H9 (cell line): ENCODE measurements at regions not wholly inside any gene's neighbourhood (a gene's known extent, or its start where the extent isn't known, plus 50 kb on each side); places are given as distances from the start of the nearest gene placed in this dataset.

Source experiments
- DNase-seq: peaks from one replicate; pipeline ENCODE4 v3.0.0-alpha.2; 2017
- H2AFZ ChIP-seq: one replicate; pipeline ENCODE4 v1.6.1; 2013; ENCODE audit warnings: mild to moderate bottlenecking, low read length, control low read depth, moderate library complexity
- H2AK5ac ChIP-seq: 2 replicates; pipeline ENCODE4 v1.6.1; 2013; ENCODE audit warnings: low read length, control low read depth, mixed read lengths; ENCODE audit not compliant: insufficient read length
- H2BK120ac ChIP-seq: one replicate; pipeline ENCODE4 v1.6.1; 2013; ENCODE audit warnings: low read depth, mild to moderate bottlenecking, low read length, control low read depth, inconsistent platforms; ENCODE audit not compliant: poor library complexity, severe bottlenecking
- H2BK12ac ChIP-seq: 2 replicates; pipeline ENCODE4 v1.6.1; 2013; ENCODE audit warnings: low read length, control low read depth, mixed read lengths, low read depth; ENCODE audit not compliant: insufficient read length
- H2BK15ac ChIP-seq: 2 replicates; pipeline ENCODE4 v1.6.1; 2013; ENCODE audit warnings: low read depth, low read length, control low read depth
- H2BK20ac ChIP-seq: one replicate; pipeline ENCODE4 v1.6.1; 2013; ENCODE audit warnings: low read depth, mild to moderate bottlenecking, low read length, control low read depth, inconsistent platforms; ENCODE audit not compliant: poor library complexity, severe bottlenecking
- H2BK5ac ChIP-seq: 2 replicates; pipeline ENCODE4 v1.6.1; 2013; ENCODE audit warnings: low read length, control low read depth, mixed read lengths; ENCODE audit not compliant: insufficient read length
- H3K14ac ChIP-seq: 2 replicates; pipeline ENCODE4 v1.6.1; 2013; ENCODE audit warnings: low read length, control low read depth; ENCODE audit not compliant: insufficient read depth
- H3K18ac ChIP-seq: 2 replicates; pipeline ENCODE4 v1.6.1; 2013; ENCODE audit warnings: low read depth, mild to moderate bottlenecking, mixed read lengths, low read length, control low read depth; ENCODE audit not compliant: insufficient read length
- H3K23ac ChIP-seq: 2 replicates; pipeline ENCODE4 v1.6.1; 2013; ENCODE audit warnings: low read length, control low read depth, mixed read lengths, low read depth; ENCODE audit not compliant: insufficient read length
- H3K23me2 ChIP-seq: 2 replicates; pipeline ENCODE4 v1.6.1; 2013; ENCODE audit warnings: low read depth, mild to moderate bottlenecking, mixed read lengths, low read length, control low read depth; ENCODE audit not compliant: insufficient read length, poor library complexity, severe bottlenecking
- H3K27ac ChIP-seq: 2 replicates; pipeline ENCODE4 v1.5.1; 2013; ENCODE audit warnings: low read length, control low read depth, mixed read lengths, low read depth; ENCODE audit not compliant: insufficient read length
- H3K27me3 ChIP-seq: 2 replicates; pipeline ENCODE4 v1.6.1; 2013; ENCODE audit warnings: low read length, control low read depth, inconsistent platforms; ENCODE audit not compliant: insufficient read depth
- H3K4ac ChIP-seq: 2 replicates; pipeline ENCODE4 v1.6.1; 2013; ENCODE audit warnings: low read depth, mild to moderate bottlenecking, control low read depth, inconsistent platforms, low read length, moderate library complexity
- H3K4me1 ChIP-seq: 2 replicates; pipeline ENCODE4 v1.6.1; 2013; ENCODE audit warnings: low read length, control low read depth, inconsistent platforms; ENCODE audit not compliant: insufficient read depth
- H3K4me2 ChIP-seq: 2 replicates; pipeline ENCODE4 v1.6.1; 2013; ENCODE audit warnings: low read length, control low read depth, mixed read lengths; ENCODE audit not compliant: insufficient read length, insufficient read depth
- H3K56ac ChIP-seq: 2 replicates; pipeline ENCODE4 v1.6.1; 2013; ENCODE audit warnings: low read depth, mild to moderate bottlenecking, mixed read lengths, low read length, control low read depth; ENCODE audit not compliant: insufficient read length
- H3K79me1 ChIP-seq: 2 replicates; pipeline ENCODE4 v1.6.1; 2013; ENCODE audit warnings: low read depth, mild to moderate bottlenecking, moderate library complexity, low read length, control low read depth, inconsistent platforms; ENCODE audit not compliant: insufficient read depth, poor library complexity, severe bottlenecking
- H3K79me2 ChIP-seq: 2 replicates; pipeline ENCODE4 v1.6.1; 2013; ENCODE audit warnings: low read length, control low read depth, inconsistent platforms; ENCODE audit not compliant: insufficient read depth
- H3K9ac ChIP-seq: 2 replicates; pipeline ENCODE4 v1.6.1; 2013; ENCODE audit warnings: low read length, control low read depth, mixed read lengths; ENCODE audit not compliant: insufficient read length; ENCODE audit errors: extremely low read depth
- H3K9me3 ChIP-seq: one replicate; pipeline ENCODE4 v1.6.1; 2013; ENCODE audit warnings: low read depth, low read length, inconsistent platforms; ENCODE audit not compliant: control insufficient read depth
- H3T11ph ChIP-seq: one replicate; pipeline ENCODE4 v1.6.1; 2013; ENCODE audit warnings: mild to moderate bottlenecking, low read length, control low read depth, inconsistent platforms
- H4K20me1 ChIP-seq: one replicate; pipeline ENCODE4 v1.6.1; 2013; ENCODE audit not compliant: control insufficient read depth, insufficient read length, insufficient read depth
- H4K5ac ChIP-seq: 2 replicates; pipeline ENCODE4 v1.6.1; 2013; ENCODE audit warnings: low read depth, mild to moderate bottlenecking, mixed read lengths, low read length, control low read depth; ENCODE audit not compliant: insufficient read length
- H4K8ac ChIP-seq: replicated peaks from 2 replicates; pipeline ENCODE4 v1.6.1; 2013; ENCODE audit warnings: low read length, control low read depth, mixed read lengths, low read depth; ENCODE audit not compliant: insufficient read length
- H4K91ac ChIP-seq: 2 replicates; pipeline ENCODE4 v1.6.1; 2013; ENCODE audit warnings: low read depth, mild to moderate bottlenecking, moderate library complexity, mixed read lengths, low read length, control low read depth; ENCODE audit not compliant: insufficient read length
- H3K27ac Mint-ChIP-seq, 3 experiments: 2 replicates in 2 of 3; 3 replicates in 1 of 3; pipeline ENCODE4 v1.8.0; 2020 to 2021; ENCODE audit warnings: mixed read lengths in 3 of 3, mild to moderate bottlenecking in 1 of 3, moderate library complexity in 1 of 3
- H3K27me3 Mint-ChIP-seq: 2 replicates; pipeline ENCODE4 v1.8.0; 2021; ENCODE audit warnings: low read depth, mild to moderate bottlenecking, moderate library complexity, mixed read lengths
- H3K36me3 Mint-ChIP-seq, 3 experiments: 2 replicates in 2 of 3; 3 replicates in 1 of 3; pipeline ENCODE4 v1.8.0; 2020 to 2021; ENCODE audit warnings: low read depth in 3 of 3, mixed read lengths in 3 of 3; ENCODE audit not compliant: insufficient read depth in 1 of 3
- H3K4me1 Mint-ChIP-seq, 2 experiments: 2 replicates each; pipeline ENCODE4 v1.8.0; 2020; ENCODE audit warnings: mixed read lengths in 2 of 2
- H3K4me3 Mint-ChIP-seq, 2 experiments: 2 replicates in 1 of 2; 3 replicates in 1 of 2; pipeline ENCODE4 v1.8.0; 2020 to 2021; ENCODE audit warnings: mild to moderate bottlenecking in 2 of 2, mixed read lengths in 2 of 2, moderate library complexity in 1 of 2
- H3K9me3 Mint-ChIP-seq, 2 experiments: 2 replicates in 1 of 2; 3 replicates in 1 of 2; pipeline ENCODE4 v1.8.0; 2020; ENCODE audit warnings: mild to moderate bottlenecking in 2 of 2, mixed read lengths in 2 of 2, moderate library complexity in 1 of 2
- CTCF ChIP-seq: fragments of 200-600 bp; sonication (generic); conservative IDR thresholded peaks from 3 replicates; pipeline ENCODE4 v1.8.0; 2021; ENCODE audit warnings: antibody characterized with exemption, mild to moderate bottlenecking
- WGBS: extraction: QIAGEN DNeasy Blood & Tissue Kit; methylation state at CpG from one replicate; pipeline ENCODE4 v1.1.7; 2013; ENCODE audit warnings: missing lambda C conversion rate, low lambda C conversion rate, mixed read lengths; ENCODE audit not compliant: insufficient read length; ENCODE audit errors: extremely low coverage; 5-methylcytosine and 5-hydroxymethylcytosine counted together

GRCh38 chr5:98638701-98639100 lies 134.8 kb upstream of the RGMB start:
- TF ChIP-seq CTCF, result no peak
- H2BK120ac ChIP-seq, result no peak overlapping the region
- no peaks in the 10 kb centered on the region for H3K27me3 Mint-ChIP-seq
- peaks cover 2% of the 10 kb centered on the region; the same call in 1 of the 2 replicates for H3K4me1 ChIP-seq
- no peak overlapping the region for H3K27ac ChIP-seq
- no peak overlapping the region for H2AK5ac ChIP-seq
- H2BK5ac ChIP-seq, result no peak overlapping the region
- no peak overlapping the region for H2BK15ac ChIP-seq
- H2BK20ac ChIP-seq, result no peak overlapping the region
- no peak overlapping the region for H3K56ac ChIP-seq
- H3K9me3 Mint-ChIP-seq, result no peaks in the 10 kb centered on the region
- no peak overlapping the region for H3K9ac ChIP-seq
- no peak overlapping the region for H4K8ac ChIP-seq
- H2BK12ac ChIP-seq, result no peak overlapping the region
- no peak overlapping the region for H4K5ac ChIP-seq
- no peak overlapping the region for H3K4ac ChIP-seq
- no peak overlapping the region for H3K23ac ChIP-seq
- no peak for DNase-seq
- H4K91ac ChIP-seq, result no peak overlapping the region
- H3K4me3 Mint-ChIP-seq, result no peak overlapping the region
- no peaks in the 10 kb centered on the region for H3K79me1 ChIP-seq
- H2AFZ ChIP-seq, result no peak overlapping the region
- no peaks in the 10 kb centered on the region for H4K20me1 ChIP-seq
- H3K27ac Mint-ChIP-seq, result no peak overlapping the region
- H3K9me3 ChIP-seq, result no peaks in the 10 kb centered on the region
- no peaks in the 10 kb centered on the region for H3K36me3 Mint-ChIP-seq
- no peak overlapping the region for H3K18ac ChIP-seq
- peaks cover 35% of the 10 kb centered on the region in 2 experiments for H3K4me1 Mint-ChIP-seq
- WGBS, result no CpG with 5 or more reads among the region's 1 CpG
- no peak overlapping the region for H3T11ph ChIP-seq
- no peaks in the 10 kb centered on the region for H3K79me2 ChIP-seq
- no peak overlapping the region for H3K14ac ChIP-seq
- H3K23me2 ChIP-seq, result no peaks in the 10 kb centered on the region
- no peaks in the 10 kb centered on the region for H3K27me3 ChIP-seq
- H3K4me2 ChIP-seq, result no peak overlapping the region
